ENCODE measurements at regions not wholly inside any gene's neighbourhood (a gene's known extent, or its start where the extent isn't known, plus 50 kb on each side); places are given as distances from the start of the nearest gene placed in this dataset.

DNA sequence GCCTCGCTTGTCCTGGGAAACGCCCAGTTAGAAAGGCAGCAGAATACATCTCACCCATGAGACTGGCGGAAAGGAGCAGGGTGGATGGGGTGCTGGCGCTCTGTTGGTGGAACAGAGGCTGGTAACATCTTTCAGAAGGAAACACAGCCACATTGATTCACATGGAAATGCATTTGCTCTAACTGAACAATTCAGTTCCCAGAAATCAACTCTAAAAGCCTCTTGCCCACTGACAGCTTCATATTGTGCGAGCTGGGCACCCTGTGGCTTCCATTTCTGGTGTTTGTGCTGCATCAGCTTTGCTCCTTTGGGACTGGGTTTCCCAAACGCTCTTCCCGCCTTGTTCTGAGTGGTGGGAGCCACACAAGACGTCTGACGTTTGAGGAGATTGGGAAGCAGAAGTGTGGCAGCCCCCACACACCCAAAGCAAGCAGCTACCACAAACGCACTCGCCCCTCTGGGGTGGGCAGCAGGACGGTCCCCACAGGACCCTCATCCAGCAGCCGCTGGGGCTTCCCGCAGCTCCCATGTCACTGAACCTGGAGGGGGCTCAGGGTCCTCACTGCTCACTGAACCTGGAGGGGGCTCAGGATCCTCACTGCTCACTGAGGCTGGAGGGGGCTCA is 229.5 kb downstream of the ERMARD start (continued):
- TF ChIP-seq, protein P1, sequence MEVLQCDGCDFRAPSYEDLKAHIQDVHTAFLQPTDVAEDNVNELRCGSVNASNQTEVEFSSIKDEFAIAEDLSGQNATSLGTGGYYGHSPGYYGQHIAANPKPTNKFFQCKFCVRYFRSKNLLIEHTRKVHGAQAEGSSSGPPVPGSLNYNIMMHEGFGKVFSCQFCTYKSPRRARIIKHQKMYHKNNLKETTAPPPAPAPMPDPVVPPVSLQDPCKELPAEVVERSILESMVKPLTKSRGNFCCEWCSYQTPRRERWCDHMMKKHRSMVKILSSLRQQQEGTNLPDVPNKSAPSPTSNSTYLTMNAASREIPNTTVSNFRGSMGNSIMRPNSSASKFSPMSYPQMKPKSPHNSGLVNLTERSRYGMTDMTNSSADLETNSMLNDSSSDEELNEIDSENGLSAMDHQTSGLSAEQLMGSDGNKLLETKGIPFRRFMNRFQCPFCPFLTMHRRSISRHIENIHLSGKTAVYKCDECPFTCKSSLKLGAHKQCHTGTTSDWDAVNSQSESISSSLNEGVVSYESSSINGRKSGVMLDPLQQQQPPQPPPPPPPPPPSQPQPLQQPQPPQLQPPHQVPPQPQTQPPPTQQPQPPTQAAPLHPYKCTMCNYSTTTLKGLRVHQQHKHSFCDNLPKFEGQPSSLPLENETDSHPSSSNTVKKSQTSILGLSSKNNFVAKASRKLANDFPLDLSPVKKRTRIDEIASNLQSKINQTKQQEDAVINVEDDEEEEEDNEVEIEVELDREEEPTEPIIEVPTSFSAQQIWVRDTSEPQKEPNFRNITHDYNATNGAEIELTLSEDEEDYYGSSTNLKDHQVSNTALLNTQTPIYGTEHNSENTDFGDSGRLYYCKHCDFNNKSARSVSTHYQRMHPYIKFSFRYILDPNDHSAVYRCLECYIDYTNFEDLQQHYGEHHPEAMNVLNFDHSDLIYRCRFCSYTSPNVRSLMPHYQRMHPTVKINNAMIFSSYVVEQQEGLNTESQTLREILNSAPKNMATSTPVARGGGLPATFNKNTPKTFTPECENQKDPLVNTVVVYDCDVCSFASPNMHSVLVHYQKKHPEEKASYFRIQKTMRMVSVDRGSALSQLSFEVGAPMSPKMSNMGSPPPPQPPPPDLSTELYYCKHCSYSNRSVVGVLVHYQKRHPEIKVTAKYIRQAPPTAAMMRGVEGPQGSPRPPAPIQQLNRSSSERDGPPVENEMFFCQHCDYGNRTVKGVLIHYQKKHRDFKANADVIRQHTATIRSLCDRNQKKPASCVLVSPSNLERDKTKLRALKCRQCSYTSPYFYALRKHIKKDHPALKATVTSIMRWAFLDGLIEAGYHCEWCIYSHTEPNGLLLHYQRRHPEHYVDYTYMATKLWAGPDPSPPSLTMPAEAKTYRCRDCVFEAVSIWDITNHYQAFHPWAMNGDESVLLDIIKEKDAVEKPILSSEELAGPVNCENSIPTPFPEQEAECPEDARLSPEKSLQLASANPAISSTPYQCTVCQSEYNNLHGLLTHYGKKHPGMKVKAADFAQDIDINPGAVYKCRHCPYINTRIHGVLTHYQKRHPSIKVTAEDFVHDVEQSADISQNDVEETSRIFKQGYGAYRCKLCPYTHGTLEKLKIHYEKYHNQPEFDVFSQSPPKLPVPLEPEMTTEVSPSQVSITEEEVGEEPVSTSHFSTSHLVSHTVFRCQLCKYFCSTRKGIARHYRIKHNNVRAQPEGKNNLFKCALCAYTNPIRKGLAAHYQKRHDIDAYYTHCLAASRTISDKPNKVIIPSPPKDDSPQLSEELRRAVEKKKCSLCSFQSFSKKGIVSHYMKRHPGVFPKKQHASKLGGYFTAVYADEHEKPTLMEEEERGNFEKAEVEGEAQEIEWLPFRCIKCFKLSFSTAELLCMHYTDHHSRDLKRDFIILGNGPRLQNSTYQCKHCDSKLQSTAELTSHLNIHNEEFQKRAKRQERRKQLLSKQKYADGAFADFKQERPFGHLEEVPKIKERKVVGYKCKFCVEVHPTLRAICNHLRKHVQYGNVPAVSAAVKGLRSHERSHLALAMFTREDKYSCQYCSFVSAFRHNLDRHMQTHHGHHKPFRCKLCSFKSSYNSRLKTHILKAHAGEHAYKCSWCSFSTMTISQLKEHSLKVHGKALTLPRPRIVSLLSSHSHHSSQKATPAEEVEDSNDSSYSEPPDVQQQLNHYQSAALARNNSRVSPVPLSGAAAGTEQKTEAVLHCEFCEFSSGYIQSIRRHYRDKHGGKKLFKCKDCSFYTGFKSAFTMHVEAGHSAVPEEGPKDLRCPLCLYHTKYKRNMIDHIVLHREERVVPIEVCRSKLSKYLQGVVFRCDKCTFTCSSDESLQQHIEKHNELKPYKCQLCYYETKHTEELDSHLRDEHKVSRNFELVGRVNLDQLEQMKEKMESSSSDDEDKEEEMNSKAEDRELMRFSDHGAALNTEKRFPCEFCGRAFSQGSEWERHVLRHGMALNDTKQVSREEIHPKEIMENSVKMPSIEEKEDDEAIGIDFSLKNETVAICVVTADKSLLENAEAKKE (CRISPR knock-in tag; IDR thresholded peaks at IDR 0.05), result no peak
- no peak for TF ChIP-seq NANOG (IDR thresholded peaks at IDR 0.05; ENCODE audit: borderline replicate concordance)
- no peak for TF ChIP-seq POLR2AphosphoS5 (IDR thresholded peaks at IDR 0.05; ENCODE audit: low read depth)
- TF ChIP-seq CTCF (conservative IDR thresholded peaks at IDR 0.05; ENCODE audit: low read depth in 2 of 2), result no peak
- TF ChIP-seq STAT1 (IDR thresholded peaks at IDR 0.05; ENCODE audit: unreplicated experiment), result no peak
- no peak for TF ChIP-seq EZH2 (IDR thresholded peaks at IDR 0.05; ENCODE audit: low read depth, unreplicated experiment)
- TF ChIP-seq JUNB (IDR thresholded peaks at IDR 0.05; ENCODE audit: unreplicated experiment), result no peak
- TF ChIP-seq, protein P2, sequence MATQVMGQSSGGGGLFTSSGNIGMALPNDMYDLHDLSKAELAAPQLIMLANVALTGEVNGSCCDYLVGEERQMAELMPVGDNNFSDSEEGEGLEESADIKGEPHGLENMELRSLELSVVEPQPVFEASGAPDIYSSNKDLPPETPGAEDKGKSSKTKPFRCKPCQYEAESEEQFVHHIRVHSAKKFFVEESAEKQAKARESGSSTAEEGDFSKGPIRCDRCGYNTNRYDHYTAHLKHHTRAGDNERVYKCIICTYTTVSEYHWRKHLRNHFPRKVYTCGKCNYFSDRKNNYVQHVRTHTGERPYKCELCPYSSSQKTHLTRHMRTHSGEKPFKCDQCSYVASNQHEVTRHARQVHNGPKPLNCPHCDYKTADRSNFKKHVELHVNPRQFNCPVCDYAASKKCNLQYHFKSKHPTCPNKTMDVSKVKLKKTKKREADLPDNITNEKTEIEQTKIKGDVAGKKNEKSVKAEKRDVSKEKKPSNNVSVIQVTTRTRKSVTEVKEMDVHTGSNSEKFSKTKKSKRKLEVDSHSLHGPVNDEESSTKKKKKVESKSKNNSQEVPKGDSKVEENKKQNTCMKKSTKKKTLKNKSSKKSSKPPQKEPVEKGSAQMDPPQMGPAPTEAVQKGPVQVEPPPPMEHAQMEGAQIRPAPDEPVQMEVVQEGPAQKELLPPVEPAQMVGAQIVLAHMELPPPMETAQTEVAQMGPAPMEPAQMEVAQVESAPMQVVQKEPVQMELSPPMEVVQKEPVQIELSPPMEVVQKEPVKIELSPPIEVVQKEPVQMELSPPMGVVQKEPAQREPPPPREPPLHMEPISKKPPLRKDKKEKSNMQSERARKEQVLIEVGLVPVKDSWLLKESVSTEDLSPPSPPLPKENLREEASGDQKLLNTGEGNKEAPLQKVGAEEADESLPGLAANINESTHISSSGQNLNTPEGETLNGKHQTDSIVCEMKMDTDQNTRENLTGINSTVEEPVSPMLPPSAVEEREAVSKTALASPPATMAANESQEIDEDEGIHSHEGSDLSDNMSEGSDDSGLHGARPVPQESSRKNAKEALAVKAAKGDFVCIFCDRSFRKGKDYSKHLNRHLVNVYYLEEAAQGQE (IDR thresholded peaks at IDR 0.05; ENCODE audit: unreplicated experiment), result no peak
- no peak for TF ChIP-seq ZNF114 (CRISPR knock-in tag; IDR thresholded peaks at IDR 0.05)
- no peak for TF ChIP-seq ETS1 (IDR thresholded peaks at IDR 0.05)

Measured in GM23338 (cell line).